HuH-7.5 (cell line): ENCODE measurements at regions not wholly inside any gene's neighbourhood (a gene's known extent, or its start where the extent isn't known, plus 50 kb on each side); places are given as distances from the start of the nearest gene placed in this dataset.

Source experiments
- DNase-seq: peaks from one replicate; pipeline ENCODE4 v3.0.0; 2011; ENCODE audit warnings: low spot score

DNA sequence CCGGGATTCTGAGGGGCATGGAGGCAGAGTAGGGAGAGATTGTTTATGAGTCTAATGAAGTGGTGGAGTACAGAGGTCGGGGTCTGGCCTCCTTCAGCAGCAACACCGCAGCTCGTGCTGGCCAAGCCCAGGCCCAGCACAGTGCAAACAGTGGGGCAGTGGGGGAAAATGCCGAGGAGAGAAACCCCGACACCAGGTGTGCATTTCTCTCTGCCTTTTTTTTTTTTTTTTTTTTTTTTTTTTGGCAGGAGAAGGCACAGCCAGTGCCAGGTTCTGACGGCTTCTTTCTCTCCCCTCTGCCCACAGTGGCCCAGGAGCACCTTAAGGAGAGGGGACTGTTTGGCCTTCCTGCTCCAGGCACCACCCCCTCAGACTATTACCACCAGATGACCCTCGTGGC is 219.3 kb downstream of the GLI2 start:
- no peak for DNase-seq

GRCh38 chr2:120955427-120955826 is 219.8 kb downstream of the GLI2 start:
- no peak for DNase-seq

- DNase-seq: no peak
Measured at GRCh38 chr2:120956486-120957156, 221.0 kb downstream of the GLI2 start.

GRCh38 chr2:120957905-120958304 is 222.2 kb downstream of the GLI2 start:
- DNase-seq: no peak

DNA sequence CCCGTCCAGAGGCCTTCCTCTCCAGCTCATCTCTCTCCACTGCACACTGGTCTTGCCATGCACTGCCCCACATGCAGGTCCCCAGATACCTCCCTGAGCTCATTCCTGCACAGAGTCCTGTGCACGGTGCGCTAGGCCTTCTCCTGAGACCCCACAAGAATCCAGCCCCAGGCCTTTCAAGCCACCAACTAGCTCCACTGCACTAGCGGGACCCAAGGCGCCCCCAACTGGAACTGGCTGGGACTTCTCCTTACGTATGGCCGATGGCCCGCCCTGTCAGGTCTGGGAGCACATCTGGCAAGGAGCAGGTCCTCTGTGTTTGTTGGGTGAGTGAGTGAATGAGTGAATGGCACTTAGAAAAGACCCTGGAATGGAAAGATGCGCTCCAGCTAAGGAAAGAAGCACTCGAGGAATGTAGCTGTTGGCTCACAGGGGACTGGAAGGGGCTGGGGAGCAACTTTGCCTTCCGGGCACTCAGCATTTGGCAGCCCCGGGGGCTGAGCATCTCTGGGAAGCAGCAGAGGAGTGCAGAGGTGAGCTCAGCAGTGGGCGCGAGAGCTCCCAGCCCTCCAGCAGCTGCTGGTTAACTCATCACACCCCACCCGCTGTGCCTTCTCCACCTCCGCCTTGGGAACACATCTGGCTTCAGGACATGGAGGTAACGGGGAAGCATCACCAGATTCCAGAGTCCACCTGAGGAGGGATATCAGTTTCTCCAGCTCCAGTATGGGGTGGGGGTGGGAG is 223.1 kb downstream of the GLI2 start:
- DNase-seq: no peak

DNA sequence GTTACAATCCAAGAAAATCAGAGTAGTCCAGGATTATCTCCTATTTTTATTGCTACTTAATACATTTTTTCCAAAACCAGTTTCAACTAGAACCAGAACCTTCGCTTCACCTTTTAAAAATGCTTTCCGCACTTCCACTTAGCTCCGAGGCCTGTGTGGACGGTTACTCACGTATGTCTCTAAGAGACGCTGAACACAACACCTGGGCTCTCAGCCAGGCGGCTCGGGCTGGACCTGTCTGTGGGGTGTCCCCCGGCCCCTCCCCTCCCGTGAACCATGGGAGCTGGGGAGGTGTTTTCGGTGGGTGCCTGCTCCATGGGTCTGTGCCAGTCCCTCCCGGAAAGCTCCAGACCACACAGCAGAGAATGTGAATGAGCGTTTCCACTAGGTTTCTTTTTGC is 223.8 kb downstream of the GLI2 start:
- no peak for DNase-seq

GRCh38 chr2:120960770-120961366 is 225.2 kb downstream of the GLI2 start:
- DNase-seq: no peak

- DNase-seq: no peak
Measured at GRCh38 chr2:120961396-120961795, 225.7 kb downstream of the GLI2 start.

- DNase-seq: no peak
Measured at GRCh38 chr2:120963997-120964705, 228.5 kb downstream of the GLI2 start.

- DNase-seq: no peak
Measured at GRCh38 chr2:120964819-120965218, 229.2 kb downstream of the GLI2 start.

DNA sequence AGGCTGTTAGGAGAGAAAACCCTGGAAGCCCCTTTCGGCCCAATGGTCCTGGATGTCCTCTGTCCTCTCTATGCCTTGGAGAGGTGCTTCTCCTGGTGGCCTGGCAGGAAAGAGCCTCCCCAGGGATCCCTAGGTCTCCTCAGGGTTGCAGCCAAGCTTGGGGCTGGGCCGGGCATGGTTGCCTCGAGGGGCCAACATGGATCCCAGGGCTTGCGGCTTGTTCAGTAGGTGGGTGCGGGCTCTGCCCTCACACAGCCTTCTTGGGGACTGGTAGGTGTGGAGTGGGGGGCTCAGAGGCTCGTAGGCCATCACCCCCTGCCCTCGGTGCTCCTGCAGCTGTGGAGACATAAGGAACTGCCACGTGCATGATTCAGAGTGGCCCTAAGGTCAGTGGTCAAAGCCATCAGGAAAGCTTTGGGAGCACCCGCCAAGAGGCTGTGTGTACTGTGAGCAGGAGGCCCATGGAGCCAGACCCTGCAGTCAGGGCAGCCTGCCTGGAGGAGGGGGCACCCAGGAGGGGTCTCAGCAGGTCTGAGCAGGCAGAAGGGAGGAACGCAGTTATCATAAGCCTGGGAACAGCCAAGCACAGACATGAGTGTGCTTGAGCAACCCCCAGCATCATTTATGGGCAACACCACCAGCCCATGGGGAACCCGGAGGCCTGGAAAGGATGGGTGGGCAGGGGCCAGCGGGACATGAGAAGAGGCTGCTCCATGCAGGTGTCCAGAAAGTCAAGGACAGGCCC is 231.0 kb downstream of the GLI2 start:
- no peak for DNase-seq

- no peak for DNase-seq
Measured at GRCh38 chr2:120968307-120969015, 232.8 kb downstream of the GLI2 start.

DNA sequence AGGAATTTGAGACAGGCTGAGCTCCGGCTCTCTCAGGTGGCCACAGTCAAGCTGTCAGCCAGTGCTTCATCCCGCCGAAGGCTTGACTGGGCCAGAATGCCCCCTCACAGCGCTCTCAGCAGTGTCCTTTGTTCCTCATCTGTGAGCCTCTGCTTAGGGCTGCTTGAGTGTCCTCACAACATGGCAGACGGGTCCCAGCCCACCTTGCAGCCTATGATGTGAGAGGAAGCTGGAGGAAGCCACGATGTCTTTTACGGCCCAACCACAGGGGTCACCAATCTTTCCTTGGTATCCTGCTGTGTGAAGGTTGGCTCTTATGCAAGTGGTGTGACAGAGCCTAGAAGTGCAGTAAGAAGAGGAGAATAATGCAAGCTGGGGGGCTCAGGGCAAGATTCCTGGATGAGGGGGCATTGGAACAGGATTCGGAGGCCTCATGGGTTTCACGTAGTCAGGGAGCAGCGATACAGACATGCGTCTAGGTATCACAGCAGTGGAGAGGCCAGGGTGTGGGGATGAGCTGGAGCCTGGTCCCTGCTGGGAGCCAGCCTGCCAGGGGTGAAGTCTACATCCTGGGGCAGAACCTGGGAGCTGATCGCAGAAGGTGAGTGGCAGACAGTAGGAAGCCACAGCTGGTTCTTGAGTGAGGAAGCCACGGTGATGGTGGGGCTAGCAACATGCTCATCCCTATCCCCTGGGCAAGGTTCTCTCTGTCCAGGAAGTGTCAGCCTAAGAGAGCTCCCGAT is 234.1 kb downstream of the GLI2 start:
- no peak for DNase-seq

- no peak for DNase-seq
Measured at GRCh38 chr2:120971866-120972265, 236.2 kb downstream of the GLI2 start.

DNA sequence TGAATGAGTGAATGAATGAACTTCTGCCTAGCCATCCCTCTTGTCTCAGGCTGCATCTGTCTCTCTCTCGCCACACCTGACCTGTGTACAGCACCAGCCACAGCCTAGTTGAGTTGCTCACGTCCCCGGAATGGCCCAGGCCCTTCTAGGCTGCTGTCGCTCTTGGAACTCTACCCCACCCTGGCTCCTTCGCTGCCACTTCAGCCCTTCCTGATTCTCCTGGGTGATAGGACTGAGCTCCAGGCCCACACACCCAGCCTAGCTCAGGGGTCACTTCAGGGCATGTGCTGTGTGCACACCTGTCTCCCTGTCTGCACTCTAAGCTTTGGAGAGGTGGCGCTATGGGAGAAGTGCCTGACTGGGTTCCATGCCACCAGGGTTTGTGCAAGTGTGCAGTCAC is 236.6 kb downstream of the GLI2 start:
- DNase-seq: no peak

- DNase-seq: no peak
Measured at GRCh38 chr2:120973196-120973595, 237.5 kb downstream of the GLI2 start.

DNA sequence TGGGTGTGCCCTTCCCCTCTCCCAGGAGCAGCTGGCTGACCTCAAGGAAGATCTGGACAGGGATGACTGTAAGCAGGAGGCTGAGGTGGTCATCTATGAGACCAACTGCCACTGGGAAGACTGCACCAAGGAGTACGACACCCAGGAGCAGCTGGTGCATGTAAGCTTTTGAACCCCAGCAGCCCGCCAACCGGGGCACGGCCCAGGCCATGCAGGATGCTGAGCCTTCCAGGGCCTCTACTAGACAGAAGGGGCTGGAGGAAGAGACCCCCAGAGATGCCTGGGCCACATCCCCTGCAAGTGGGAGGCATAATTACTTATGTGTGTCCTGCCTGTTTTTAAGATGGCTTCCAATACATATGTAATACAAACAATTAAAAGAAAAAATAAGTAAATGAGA is 239.3 kb downstream of the GLI2 start:
- DNase-seq: no peak

GRCh38 chr2:120976501-120977307 is 241.0 kb downstream of the GLI2 start:
- no peak for DNase-seq

DNA sequence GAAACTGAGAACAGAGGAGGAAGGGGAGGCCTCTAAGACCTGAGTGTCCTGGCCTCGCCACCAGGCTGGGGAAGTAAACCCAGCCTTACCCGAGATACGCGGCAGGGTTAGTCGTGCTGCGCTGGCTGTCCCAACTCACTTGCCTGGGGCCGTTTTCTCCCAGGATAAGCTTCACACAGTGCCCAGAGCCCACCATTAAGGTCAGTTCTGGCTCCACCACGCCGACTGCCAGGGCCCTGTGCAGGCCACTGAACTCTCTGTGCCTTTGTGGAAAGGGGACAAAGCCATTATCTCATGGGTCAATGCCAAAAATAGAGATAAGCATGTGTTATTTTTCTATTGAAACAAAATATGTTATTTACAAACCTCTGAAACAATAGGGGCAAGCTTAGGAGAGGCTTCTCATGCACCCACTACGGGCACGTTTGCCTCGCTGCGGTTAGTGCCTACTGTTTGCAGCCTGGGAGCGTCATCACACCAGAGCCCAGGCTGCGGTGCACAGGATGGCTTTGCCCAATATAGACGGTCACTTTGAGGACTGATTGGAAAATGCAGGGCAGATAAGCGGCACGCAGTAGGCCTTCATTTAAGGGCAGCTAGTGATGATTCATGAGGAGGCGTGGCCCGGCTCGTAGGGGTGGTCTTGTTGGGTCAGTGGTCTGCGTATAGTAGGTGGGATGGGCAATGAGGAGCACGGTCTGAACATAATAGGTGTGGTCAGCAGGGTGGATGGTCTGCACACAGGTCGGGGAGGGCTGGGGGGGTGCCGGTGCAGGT is 242.1 kb downstream of the GLI2 start:
- DNase-seq: no peak
